Upper lobe of left lung (tissue), 6 donors: ENCODE measurements at regions not wholly inside any gene's neighbourhood (a gene's known extent, or its start where the extent isn't known, plus 50 kb on each side); places are given as distances from the start of the nearest gene placed in this dataset.
A peak's percentile ranks its signal among the peaks of the same experiment; 100 is the strongest.

Experiments used
- ATAC-seq, 2 donors: fragments of 200-7000 bp; cut with Tn5 transposase; one replicate each; pipeline ENCODE4 v1.9.1; 2022; ENCODE audit warnings: mild to moderate bottlenecking in 2 of 2, moderate library complexity in 2 of 2; ENCODE audit not compliant: low FRiP score in 2 of 2
- DNase-seq, 2 donors: peaks; one replicate each; pipeline ENCODE4 v3.0.0-alpha.2; 2019 to 2020
- H3K27ac ChIP-seq, 4 donors: fragments of 200-600 bp; sonication (generic); one replicate each; pipeline ENCODE4 v1.5.1; 2016 to 2019
- H3K27me3 ChIP-seq, 4 donors: fragments of 200-600 bp; sonication (generic); one replicate each; pipeline ENCODE4 v1.5.1; 2017 to 2019
- H3K36me3 ChIP-seq, 4 donors: fragments of 200-600 bp; sonication (generic); one replicate each; pipeline ENCODE4 v1.5.1; 2016 to 2019
- H3K4me1 ChIP-seq, 4 donors: fragments of 200-600 bp; sonication (generic); one replicate each; pipeline ENCODE4 v1.5.1; 2018 to 2019
- H3K4me3 ChIP-seq, 4 donors: fragments of 200-600 bp; sonication (generic); one replicate each; pipeline ENCODE4 v1.5.1; 2017 to 2019; ENCODE audit warnings: mild to moderate bottlenecking in 2 of 4, moderate library complexity in 1 of 4
- H3K9me3 ChIP-seq, 4 donors: fragments of 200-600 bp; sonication (generic); one replicate each; pipeline ENCODE4 v1.5.1; 2018 to 2019
- EP300 ChIP-seq, 4 donors: sonication (generic); formaldehyde crosslinking; IDR thresholded peaks; one replicate each; pipeline ENCODE4 v1.5.1; 2017; ENCODE audit warnings: antibody characterized with exemption in 4 of 4, control low read depth in 2 of 4
- POLR2A ChIP-seq, 4 donors: fragments of 450-650 bp; IDR thresholded peaks; one replicate each; pipeline ENCODE4 v1.5.1; 2016 to 2017; ENCODE audit warnings: antibody characterized with exemption in 4 of 4, mild to moderate bottlenecking in 2 of 4
- POLR2AphosphoS5 ChIP-seq, 2 donors: sonication (generic); formaldehyde crosslinking; IDR thresholded peaks; one replicate each; pipeline ENCODE4 v1.5.1; 2017; ENCODE audit warnings: antibody characterized with exemption in 2 of 2
- WGBS, 2 donors: methylation state at CpG; one replicate each; pipeline ENCODE4 v1.1.5; 2017 to 2018; 5-methylcytosine and 5-hydroxymethylcytosine counted together
- TF ChIP-seq, protein P1 (sequence below), 6 experiments: fragments of 450-650 bp in 4 of 6; fragments of 200-600 bp in 2 of 6; sonication (generic) in 2 of 6; IDR thresholded peaks; one replicate each; pipeline ENCODE4 v1.5.1; 2016 to 2019; ENCODE audit warnings: antibody characterized with exemption in 6 of 6
- donor health status: DM: no; HTN: no; CAD: no; lungs with moderate emphysema.
- donor health status: DM: no; HTN: yes; CAD: no; lungs with severe emphysema.

DNA sequence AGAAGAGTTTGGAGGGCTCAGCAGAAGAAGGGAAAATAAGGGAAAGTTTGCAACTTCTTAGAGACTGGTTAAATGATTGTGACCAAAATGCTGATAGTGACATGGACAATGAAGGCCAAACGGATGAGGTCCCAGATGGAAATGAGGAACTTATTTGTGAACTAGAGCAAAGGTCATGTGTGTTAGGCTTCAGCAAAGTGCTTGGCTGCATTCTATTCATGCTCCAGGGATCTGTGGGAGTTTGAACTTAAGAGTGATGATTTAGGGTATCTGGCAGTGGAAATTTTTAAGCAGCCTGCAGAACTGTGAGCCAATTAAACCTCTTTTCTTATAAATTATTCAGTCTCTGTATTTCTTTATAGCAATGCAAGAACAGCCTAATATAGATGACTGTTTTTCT, 88.9 kb upstream of the ARHGAP5 start:
- Histone ChIP-seq H3K27me3 (no peaks in the 10 kb centered on the region), H3K36me3 (no peaks in the 10 kb centered on the region), H3K27ac (no peak overlapping the region), H3K9me3 (no peaks in the 10 kb centered on the region), H3K4me1 (no peaks in the 10 kb centered on the region), H3K4me3 (no peak overlapping the region)
- DNase-seq (no peak), ATAC-seq (no peak)
- no peak for TF ChIP-seq EP300 (IDR thresholded peaks at IDR 0.05)
- no peak for TF ChIP-seq POLR2AphosphoS5 (IDR thresholded peaks at IDR 0.05)
- no peak for TF ChIP-seq POLR2A (IDR thresholded peaks at IDR 0.05)
- TF ChIP-seq, protein P1, sequence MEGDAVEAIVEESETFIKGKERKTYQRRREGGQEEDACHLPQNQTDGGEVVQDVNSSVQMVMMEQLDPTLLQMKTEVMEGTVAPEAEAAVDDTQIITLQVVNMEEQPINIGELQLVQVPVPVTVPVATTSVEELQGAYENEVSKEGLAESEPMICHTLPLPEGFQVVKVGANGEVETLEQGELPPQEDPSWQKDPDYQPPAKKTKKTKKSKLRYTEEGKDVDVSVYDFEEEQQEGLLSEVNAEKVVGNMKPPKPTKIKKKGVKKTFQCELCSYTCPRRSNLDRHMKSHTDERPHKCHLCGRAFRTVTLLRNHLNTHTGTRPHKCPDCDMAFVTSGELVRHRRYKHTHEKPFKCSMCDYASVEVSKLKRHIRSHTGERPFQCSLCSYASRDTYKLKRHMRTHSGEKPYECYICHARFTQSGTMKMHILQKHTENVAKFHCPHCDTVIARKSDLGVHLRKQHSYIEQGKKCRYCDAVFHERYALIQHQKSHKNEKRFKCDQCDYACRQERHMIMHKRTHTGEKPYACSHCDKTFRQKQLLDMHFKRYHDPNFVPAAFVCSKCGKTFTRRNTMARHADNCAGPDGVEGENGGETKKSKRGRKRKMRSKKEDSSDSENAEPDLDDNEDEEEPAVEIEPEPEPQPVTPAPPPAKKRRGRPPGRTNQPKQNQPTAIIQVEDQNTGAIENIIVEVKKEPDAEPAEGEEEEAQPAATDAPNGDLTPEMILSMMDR (IDR thresholded peaks at IDR 0.05): no peak
- WGBS, 2 donors: 42 to 91% methylated on average over 1 of the region's 1 CpG

GRCh38 chr14:31990183-31990857, 86.8 kb upstream of the ARHGAP5 start:
- H3K36me3 ChIP-seq: no peaks in the 10 kb centered on the region
- peak in 1 of 2 donors; percentile 67 for ATAC-seq
- no peak for DNase-seq
- no peaks in the 10 kb centered on the region for H3K4me1 ChIP-seq
- H3K4me3 ChIP-seq: no peak overlapping the region
- no peaks in the 10 kb centered on the region for H3K9me3 ChIP-seq
- no peak overlapping the region for H3K27ac ChIP-seq
- TF ChIP-seq POLR2AphosphoS5 (IDR thresholded peaks at IDR 0.05) (no peak), POLR2A (IDR thresholded peaks at IDR 0.05) (no peak), EP300 (IDR thresholded peaks at IDR 0.05) (no peak)
- TF ChIP-seq, protein P1 (IDR thresholded peaks at IDR 0.05): no peak
- whole genome bisulfite sequencing, 2 donors: 74 to 78% methylated on average over 6 of the region's 6 CpGs
- no peaks in the 10 kb centered on the region for H3K27me3 ChIP-seq

GRCh38 chr14:31990926-31991572, 86.1 kb upstream of the ARHGAP5 start:
- no peak overlapping the region for H3K27ac ChIP-seq
- DNase-seq: no peak
- H3K9me3 ChIP-seq: no peaks in the 10 kb centered on the region
- H3K36me3 ChIP-seq: no peaks in the 10 kb centered on the region
- TF ChIP-seq, protein P1 (IDR thresholded peaks at IDR 0.05): no peak
- TF ChIP-seq EP300 (IDR thresholded peaks at IDR 0.05): no peak
- no peak for TF ChIP-seq POLR2AphosphoS5 (IDR thresholded peaks at IDR 0.05)
- TF ChIP-seq POLR2A (IDR thresholded peaks at IDR 0.05): no peak
- no peak overlapping the region for H3K4me3 ChIP-seq
- WGBS, 2 donors: 50 to 67% methylated on average over 6 of the region's 6 CpGs
- no peaks in the 10 kb centered on the region for H3K27me3 ChIP-seq
- H3K4me1 ChIP-seq: no peaks in the 10 kb centered on the region
- ATAC-seq: peak in 1 of 2 donors; percentile 3

DNA sequence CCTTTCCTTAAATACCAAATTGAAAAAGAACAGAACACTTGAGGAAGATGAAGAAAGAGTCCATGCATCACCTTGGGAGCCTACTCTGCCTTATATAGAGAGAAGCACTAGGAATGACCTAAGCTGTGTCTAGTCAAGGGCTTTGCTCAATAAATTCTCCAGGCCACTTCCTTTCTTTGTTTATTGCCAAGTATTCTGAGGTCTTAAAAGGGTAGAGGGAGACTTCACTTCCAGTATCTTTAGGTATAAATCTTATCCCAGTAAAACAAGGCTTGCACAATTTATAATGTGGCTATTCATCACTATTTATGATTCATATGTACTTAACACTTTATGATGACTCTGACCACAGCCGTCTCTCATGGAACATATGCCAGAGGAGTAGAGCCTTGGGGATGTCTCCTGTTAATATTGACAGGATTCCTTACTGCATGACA, 85.1 kb upstream of the ARHGAP5 start:
- Histone ChIP-seq H3K4me1 (no peaks in the 10 kb centered on the region), H3K9me3 (no peaks in the 10 kb centered on the region), H3K27me3 (no peaks in the 10 kb centered on the region), H3K36me3 (no peaks in the 10 kb centered on the region), H3K4me3 (no peak overlapping the region), H3K27ac (no peak overlapping the region)
- ATAC-seq (peak in 1 of 2 donors; percentile 28), DNase-seq (no peak)
- no peak for TF ChIP-seq POLR2AphosphoS5 (IDR thresholded peaks at IDR 0.05)
- no peak for TF ChIP-seq EP300 (IDR thresholded peaks at IDR 0.05)
- TF ChIP-seq POLR2A (IDR thresholded peaks at IDR 0.05): no peak
- TF ChIP-seq, protein P1 (IDR thresholded peaks at IDR 0.05): no peak
- WGBS, 2 donors: 65 to 100% methylated on average over 1 of the region's 1 CpG
